Glutamatergic neuron (in vitro differentiated cells): ENCODE measurements at regions not wholly inside any gene's neighbourhood (a gene's known extent, or its start where the extent isn't known, plus 50 kb on each side); places are given as distances from the start of the nearest gene placed in this dataset.

Experiments used
- DNase-seq: peaks from one replicate; pipeline ENCODE4 v3.0.0; 2022
- H3K27ac Mint-ChIP-seq: one replicate; pipeline ENCODE4 v1.8.0; 2020; ENCODE audit warnings: mild to moderate bottlenecking, mixed read lengths, inconsistent platforms; ENCODE audit not compliant: unreplicated experiment
- H3K27me3 Mint-ChIP-seq: one replicate; pipeline ENCODE4 v1.8.0; 2020; ENCODE audit warnings: mild to moderate bottlenecking, moderate library complexity, mixed read lengths, inconsistent platforms; ENCODE audit not compliant: unreplicated experiment
- H3K36me3 Mint-ChIP-seq: one replicate; pipeline ENCODE4 v1.8.0; 2020; ENCODE audit warnings: mild to moderate bottlenecking, mixed read lengths, inconsistent platforms; ENCODE audit not compliant: unreplicated experiment
- H3K4me1 Mint-ChIP-seq: one replicate; pipeline ENCODE4 v1.8.0; 2020; ENCODE audit warnings: mild to moderate bottlenecking, low read depth, mixed read lengths, inconsistent platforms; ENCODE audit not compliant: unreplicated experiment
- H3K4me3 Mint-ChIP-seq: one replicate; pipeline ENCODE4 v1.8.0; 2020; ENCODE audit warnings: mild to moderate bottlenecking, mixed read lengths, inconsistent platforms; ENCODE audit not compliant: unreplicated experiment
- H3K9me3 Mint-ChIP-seq: one replicate; pipeline ENCODE4 v1.8.0; 2020; ENCODE audit warnings: mild to moderate bottlenecking, moderate library complexity, mixed read lengths, inconsistent platforms; ENCODE audit not compliant: unreplicated experiment
- TF ChIP-seq, protein P1 (sequence below): fragments of 200-600 bp; sonication (generic); IDR thresholded peaks from one replicate; pipeline ENCODE4 v1.5.0; 2021; ENCODE audit not compliant: partially characterized antibody, unreplicated experiment

DNA sequence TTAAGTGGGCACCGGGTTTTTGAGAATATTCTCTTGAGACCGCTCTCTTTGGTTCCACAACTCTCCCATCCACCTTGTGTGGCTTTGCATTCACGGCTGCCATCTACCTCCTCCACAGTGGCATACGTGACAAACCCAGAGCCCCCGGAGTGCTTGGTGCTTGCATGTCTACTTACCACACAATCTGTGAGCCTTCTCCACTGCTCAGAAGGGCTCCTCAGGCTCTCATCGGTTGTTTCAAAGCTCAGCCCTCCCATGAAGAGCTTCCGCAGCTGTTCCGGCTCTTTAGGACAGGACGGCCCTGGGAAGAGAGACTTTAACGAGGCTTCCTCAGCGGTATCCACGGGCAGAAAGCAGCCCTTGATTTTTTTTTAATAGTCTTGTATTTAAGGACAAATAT lies 167.6 kb upstream of the ANK2 start:
- TF ChIP-seq, protein P1, sequence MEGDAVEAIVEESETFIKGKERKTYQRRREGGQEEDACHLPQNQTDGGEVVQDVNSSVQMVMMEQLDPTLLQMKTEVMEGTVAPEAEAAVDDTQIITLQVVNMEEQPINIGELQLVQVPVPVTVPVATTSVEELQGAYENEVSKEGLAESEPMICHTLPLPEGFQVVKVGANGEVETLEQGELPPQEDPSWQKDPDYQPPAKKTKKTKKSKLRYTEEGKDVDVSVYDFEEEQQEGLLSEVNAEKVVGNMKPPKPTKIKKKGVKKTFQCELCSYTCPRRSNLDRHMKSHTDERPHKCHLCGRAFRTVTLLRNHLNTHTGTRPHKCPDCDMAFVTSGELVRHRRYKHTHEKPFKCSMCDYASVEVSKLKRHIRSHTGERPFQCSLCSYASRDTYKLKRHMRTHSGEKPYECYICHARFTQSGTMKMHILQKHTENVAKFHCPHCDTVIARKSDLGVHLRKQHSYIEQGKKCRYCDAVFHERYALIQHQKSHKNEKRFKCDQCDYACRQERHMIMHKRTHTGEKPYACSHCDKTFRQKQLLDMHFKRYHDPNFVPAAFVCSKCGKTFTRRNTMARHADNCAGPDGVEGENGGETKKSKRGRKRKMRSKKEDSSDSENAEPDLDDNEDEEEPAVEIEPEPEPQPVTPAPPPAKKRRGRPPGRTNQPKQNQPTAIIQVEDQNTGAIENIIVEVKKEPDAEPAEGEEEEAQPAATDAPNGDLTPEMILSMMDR: no peak
- Mint-ChIP-seq H3K27ac (peak overlapping the region; percentile 92), H3K4me3 (peak overlapping the region; percentile 73), H3K4me1 (peaks cover 31% of the 10 kb centered on the region), H3K9me3 (peaks cover 12% of the 10 kb centered on the region), H3K36me3 (no peaks in the 10 kb centered on the region), H3K27me3 (no peaks in the 10 kb centered on the region)
- peak; percentile 48 for DNase-seq

DNA sequence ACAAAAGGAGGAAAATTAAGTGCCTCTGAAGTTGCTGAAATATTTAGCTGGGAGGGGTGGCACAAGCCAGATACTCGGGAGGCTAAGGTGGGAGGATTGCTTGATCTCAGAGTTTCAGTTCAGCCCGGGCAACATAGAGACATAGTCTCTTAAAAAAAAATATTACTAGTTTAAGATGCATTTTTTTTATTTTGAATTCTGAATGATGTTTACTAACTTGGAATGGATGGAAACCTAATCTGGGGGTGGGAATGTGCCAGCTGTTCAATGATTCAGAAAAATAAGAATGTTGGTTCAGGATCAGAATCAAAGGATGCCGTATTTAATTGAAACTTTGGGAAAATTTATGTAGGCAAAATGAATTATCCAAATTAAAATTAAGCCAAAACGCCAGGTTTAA lies 167.2 kb upstream of the ANK2 start:
- TF ChIP-seq, protein P1: no peak
- H3K27me3 Mint-ChIP-seq: no peaks in the 10 kb centered on the region

DNA sequence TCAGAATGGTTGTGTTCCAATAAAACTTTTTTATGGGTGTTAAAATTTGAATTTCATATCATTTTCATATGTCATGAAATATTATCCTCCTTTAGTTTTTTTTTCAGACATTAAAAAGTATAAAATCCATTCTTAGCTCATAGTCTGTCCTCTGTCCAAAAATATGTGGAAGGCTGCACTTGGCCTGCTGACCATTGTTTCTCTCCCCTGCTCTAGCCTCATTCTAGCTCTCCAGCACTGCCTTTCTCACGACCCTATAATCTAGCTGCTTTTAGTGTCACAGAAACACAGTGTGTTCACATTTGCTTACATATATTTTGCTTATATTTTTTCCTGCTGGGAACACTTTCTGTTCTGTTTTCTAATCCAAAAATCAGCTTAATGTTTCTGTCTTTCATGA lies 165.0 kb upstream of the ANK2 start:
- H3K4me3 Mint-ChIP-seq: peak overlapping the region; percentile 8
- H3K27ac Mint-ChIP-seq: peak overlapping the region; percentile 40
- H3K4me1 Mint-ChIP-seq: peaks cover 47% of the 10 kb centered on the region
- H3K36me3 Mint-ChIP-seq: no peaks in the 10 kb centered on the region
- H3K9me3 Mint-ChIP-seq: peaks cover 8% of the 10 kb centered on the region
- no peaks in the 10 kb centered on the region for H3K27me3 Mint-ChIP-seq
- TF ChIP-seq, protein P1: no peak
- no peak for DNase-seq

More for the DNA sequence above, 167.2 kb upstream of the ANK2 start:
- no peaks in the 10 kb centered on the region for H3K36me3 Mint-ChIP-seq
- DNase-seq: no peak
- peak overlapping the region; percentile 92 for H3K27ac Mint-ChIP-seq
- peaks cover 12% of the 10 kb centered on the region for H3K9me3 Mint-ChIP-seq
- peak overlapping the region; percentile 73 for H3K4me3 Mint-ChIP-seq
- peaks cover 35% of the 10 kb centered on the region for H3K4me1 Mint-ChIP-seq

DNA sequence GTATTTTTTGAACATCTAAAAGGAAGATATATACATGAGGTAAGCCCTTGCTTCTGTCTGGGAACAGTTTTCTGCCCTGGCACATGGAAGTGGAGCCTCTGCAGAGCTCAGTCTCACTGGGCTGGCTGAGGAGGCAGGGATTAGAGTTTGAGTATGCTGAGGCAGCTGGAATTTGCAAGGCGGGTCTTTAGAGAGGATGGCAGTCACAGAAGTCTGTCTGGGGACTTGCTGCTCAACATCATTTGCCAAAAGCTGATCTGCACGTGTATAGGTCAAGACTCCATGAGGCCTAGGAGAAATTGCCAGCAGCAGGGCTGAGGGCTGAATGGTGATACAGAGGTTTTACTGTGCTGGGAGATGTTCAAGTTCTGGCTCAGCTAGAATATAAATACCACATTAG lies 163.6 kb upstream of the ANK2 start:
- peak; percentile 25 for DNase-seq
- Mint-ChIP-seq H3K27me3 (no peaks in the 10 kb centered on the region), H3K27ac (peak overlapping the region; percentile 91), H3K36me3 (no peaks in the 10 kb centered on the region), H3K4me3 (no peak overlapping the region), H3K9me3 (peaks cover 11% of the 10 kb centered on the region), H3K4me1 (peaks cover 49% of the 10 kb centered on the region)
- TF ChIP-seq, protein P1: no peak

DNA sequence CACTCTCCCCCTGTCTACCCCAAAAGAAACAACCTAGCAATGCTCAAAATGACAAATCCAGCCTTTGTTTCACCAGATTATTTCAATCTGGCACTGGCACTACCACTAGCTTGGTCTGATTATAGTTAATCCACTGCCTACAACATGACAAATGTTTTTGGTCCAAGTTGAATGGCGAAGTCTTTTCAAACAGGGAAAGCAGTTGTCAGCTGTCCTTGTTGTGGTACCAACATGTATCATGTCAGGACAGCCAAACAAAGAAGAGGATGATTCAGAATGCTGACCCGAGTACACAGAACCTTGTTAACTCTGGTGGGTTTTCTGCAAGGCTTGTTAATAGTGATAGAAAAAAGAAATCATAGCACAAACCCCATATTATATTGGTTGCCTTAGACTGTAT lies 160.8 kb upstream of the ANK2 start:
- peaks cover 54% of the 10 kb centered on the region for H3K4me1 Mint-ChIP-seq
- H3K27ac Mint-ChIP-seq: peak overlapping the region; percentile 96
- H3K36me3 Mint-ChIP-seq: no peaks in the 10 kb centered on the region
- no peak for DNase-seq
- H3K9me3 Mint-ChIP-seq: peaks cover 12% of the 10 kb centered on the region
- no peaks in the 10 kb centered on the region for H3K27me3 Mint-ChIP-seq
- TF ChIP-seq, protein P1: no peak
- H3K4me3 Mint-ChIP-seq: peak overlapping the region; percentile 81
